K562 (cell line): ENCODE measurements at regions not wholly inside any gene's neighbourhood (a gene's known extent, or its start where the extent isn't known, plus 50 kb on each side); places are given as distances from the start of the nearest gene placed in this dataset.

ENCODE experiments used
- ETV5 ChIP-seq: sonication (generic); formaldehyde crosslinking; IDR thresholded peaks from 2 replicates; pipeline ENCODE4 v1.4.0; 2020; ENCODE audit warnings: low read depth, mild to moderate bottlenecking, missing genetic modification reagents
- ILK ChIP-seq: fragments of 450-650 bp; IDR thresholded peaks from 2 replicates; pipeline ENCODE4 v1.6.1; 2016; ENCODE audit warnings: missing genetic modification characterization, low read depth, mild to moderate bottlenecking, missing compliant biosample characterization, moderate library complexity, borderline replicate concordance
- KDM2B ChIP-seq: fragments of 250-450 bp; sonication (Bioruptor Pico); IDR thresholded peaks from 2 replicates; pipeline ENCODE4 v1.8.0; 2021; ENCODE audit warnings: mild to moderate bottlenecking, moderate library complexity
- KLF16 ChIP-seq: IDR thresholded peaks from 2 replicates; pipeline ENCODE4 v1.6.1; 2016; ENCODE audit warnings: antibody characterized with exemption
- MEF2A ChIP-seq: IDR thresholded peaks from 2 replicates; pipeline ENCODE4 v1.6.1; 2011; ENCODE audit warnings: low read depth, mild to moderate bottlenecking, low read length, moderate library complexity; ENCODE audit not compliant: control insufficient read depth
- NCOA1 ChIP-seq: fragments of 450-650 bp; IDR thresholded peaks from 2 replicates; pipeline ENCODE4 v1.6.1; 2016; ENCODE audit warnings: low read depth
- RBM34 ChIP-seq: fragments of 200-400 bp; formaldehyde crosslinking; IDR thresholded peaks from 2 replicates; pipeline ENCODE4 v1.6.1; 2018; ENCODE audit warnings: low read length, borderline replicate concordance; ENCODE audit not compliant: insufficient read depth
- ZNF263 ChIP-seq: sonication (generic); formaldehyde crosslinking; IDR thresholded peaks from 2 replicates; pipeline ENCODE4 v1.8.0; 2022; ENCODE audit warnings: mild to moderate bottlenecking, missing genetic modification reagents, borderline replicate concordance
- ZNF668 ChIP-seq: fragments of 250-450 bp; sonication (Bioruptor Pico); IDR thresholded peaks from 2 replicates; pipeline ENCODE4 v1.8.0; 2022; ENCODE audit warnings: mild to moderate bottlenecking, inconsistent platforms
- TF ChIP-seq, protein P1 (sequence below): sonication (generic); formaldehyde crosslinking; IDR thresholded peaks from 2 replicates; pipeline ENCODE4 v1.8.1; 2023; ENCODE audit warnings: missing genetic modification reagents, mild to moderate bottlenecking, borderline replicate concordance
- TF ChIP-seq, protein P2 (sequence below): sonication (generic); IDR thresholded peaks from 2 replicates; pipeline ENCODE4 v1.6.1; 2016
- TF ChIP-seq, protein P3 (sequence below), 3 experiments: fragments of 200-800 bp in 1 of 3; fragments of 250-450 bp in 1 of 3; fragments of 450-650 bp in 1 of 3; sonication (Bioruptor Pico) in 1 of 3; sonication (Bioruptor generic) in 1 of 3; formaldehyde crosslinking in 1 of 3; IDR thresholded peaks; 2 replicates each; pipeline versions ENCODE4 v1.6.1 to v1.8.0; 2016 to 2022; ENCODE audit warnings: mild to moderate bottlenecking in 2 of 3, missing genetic modification characterization in 2 of 3, missing compliant biosample characterization in 1 of 3, moderate library complexity in 1 of 3

DNA sequence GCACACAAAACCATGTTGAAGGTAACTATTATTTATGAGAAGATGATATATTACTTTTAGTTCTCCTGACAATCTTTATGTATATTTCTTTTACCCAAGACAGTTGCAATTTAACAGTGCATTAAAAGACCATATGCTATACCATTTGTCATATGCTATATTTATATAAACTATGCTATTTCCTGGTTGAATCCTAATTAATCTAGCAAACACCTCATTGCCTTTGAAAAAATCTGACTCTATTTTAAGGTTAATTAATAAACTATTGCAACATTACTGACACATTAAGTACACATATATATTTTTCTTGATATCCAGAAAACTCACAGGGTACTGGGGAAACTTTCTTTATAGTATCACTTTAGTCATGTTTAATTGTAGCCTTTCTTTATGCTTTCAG is 649.4 kb upstream of the PCDH20 start (continued):
- TF ChIP-seq, protein P1, sequence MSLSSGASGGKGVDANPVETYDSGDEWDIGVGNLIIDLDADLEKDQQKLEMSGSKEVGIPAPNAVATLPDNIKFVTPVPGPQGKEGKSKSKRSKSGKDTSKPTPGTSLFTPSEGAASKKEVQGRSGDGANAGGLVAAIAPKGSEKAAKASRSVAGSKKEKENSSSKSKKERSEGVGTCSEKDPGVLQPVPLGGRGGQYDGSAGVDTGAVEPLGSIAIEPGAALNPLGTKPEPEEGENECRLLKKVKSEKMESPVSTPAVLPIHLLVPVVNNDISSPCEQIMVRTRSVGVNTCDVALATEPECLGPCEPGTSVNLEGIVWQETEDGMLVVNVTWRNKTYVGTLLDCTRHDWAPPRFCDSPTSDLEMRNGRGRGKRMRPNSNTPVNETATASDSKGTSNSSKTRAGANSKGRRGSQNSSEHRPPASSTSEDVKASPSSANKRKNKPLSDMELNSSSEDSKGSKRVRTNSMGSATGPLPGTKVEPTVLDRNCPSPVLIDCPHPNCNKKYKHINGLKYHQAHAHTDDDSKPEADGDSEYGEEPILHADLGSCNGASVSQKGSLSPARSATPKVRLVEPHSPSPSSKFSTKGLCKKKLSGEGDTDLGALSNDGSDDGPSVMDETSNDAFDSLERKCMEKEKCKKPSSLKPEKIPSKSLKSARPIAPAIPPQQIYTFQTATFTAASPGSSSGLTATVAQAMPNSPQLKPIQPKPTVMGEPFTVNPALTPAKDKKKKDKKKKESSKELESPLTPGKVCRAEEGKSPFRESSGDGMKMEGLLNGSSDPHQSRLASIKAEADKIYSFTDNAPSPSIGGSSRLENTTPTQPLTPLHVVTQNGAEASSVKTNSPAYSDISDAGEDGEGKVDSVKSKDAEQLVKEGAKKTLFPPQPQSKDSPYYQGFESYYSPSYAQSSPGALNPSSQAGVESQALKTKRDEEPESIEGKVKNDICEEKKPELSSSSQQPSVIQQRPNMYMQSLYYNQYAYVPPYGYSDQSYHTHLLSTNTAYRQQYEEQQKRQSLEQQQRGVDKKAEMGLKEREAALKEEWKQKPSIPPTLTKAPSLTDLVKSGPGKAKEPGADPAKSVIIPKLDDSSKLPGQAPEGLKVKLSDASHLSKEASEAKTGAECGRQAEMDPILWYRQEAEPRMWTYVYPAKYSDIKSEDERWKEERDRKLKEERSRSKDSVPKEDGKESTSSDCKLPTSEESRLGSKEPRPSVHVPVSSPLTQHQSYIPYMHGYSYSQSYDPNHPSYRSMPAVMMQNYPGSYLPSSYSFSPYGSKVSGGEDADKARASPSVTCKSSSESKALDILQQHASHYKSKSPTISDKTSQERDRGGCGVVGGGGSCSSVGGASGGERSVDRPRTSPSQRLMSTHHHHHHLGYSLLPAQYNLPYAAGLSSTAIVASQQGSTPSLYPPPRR: no peak
- TF ChIP-seq ZNF263 (CRISPR knock-in tag): no peak
- TF ChIP-seq ILK (tag): no peak
- no peak for TF ChIP-seq MEF2A
- no peak for TF ChIP-seq RBM34
- no peak for TF ChIP-seq KLF16
- TF ChIP-seq ZNF668 (CRISPR knock-in tag): no peak
- no peak for TF ChIP-seq ETV5 (CRISPR knock-in tag)
- TF ChIP-seq, protein P2, sequence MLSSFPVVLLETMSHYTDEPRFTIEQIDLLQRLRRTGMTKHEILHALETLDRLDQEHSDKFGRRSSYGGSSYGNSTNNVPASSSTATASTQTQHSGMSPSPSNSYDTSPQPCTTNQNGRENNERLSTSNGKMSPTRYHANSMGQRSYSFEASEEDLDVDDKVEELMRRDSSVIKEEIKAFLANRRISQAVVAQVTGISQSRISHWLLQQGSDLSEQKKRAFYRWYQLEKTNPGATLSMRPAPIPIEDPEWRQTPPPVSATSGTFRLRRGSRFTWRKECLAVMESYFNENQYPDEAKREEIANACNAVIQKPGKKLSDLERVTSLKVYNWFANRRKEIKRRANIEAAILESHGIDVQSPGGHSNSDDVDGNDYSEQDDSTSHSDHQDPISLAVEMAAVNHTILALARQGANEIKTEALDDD: no peak
- TF ChIP-seq, protein P3, sequence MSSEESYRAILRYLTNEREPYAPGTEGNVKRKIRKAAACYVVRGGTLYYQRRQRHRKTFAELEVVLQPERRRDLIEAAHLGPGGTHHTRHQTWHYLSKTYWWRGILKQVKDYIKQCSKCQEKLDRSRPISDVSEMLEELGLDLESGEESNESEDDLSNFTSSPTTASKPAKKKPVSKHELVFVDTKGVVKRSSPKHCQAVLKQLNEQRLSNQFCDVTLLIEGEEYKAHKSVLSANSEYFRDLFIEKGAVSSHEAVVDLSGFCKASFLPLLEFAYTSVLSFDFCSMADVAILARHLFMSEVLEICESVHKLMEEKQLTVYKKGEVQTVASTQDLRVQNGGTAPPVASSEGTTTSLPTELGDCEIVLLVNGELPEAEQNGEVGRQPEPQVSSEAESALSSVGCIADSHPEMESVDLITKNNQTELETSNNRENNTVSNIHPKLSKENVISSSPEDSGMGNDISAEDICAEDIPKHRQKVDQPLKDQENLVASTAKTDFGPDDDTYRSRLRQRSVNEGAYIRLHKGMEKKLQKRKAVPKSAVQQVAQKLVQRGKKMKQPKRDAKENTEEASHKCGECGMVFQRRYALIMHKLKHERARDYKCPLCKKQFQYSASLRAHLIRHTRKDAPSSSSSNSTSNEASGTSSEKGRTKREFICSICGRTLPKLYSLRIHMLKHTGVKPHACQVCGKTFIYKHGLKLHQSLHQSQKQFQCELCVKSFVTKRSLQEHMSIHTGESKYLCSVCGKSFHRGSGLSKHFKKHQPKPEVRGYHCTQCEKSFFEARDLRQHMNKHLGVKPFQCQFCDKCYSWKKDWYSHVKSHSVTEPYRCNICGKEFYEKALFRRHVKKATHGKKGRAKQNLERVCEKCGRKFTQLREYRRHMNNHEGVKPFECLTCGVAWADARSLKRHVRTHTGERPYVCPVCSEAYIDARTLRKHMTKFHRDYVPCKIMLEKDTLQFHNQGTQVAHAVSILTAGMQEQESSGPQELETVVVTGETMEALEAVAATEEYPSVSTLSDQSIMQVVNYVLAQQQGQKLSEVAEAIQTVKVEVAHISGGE (CRISPR knock-in tag; IDR thresholded peaks at IDR 0.05): no peak
- no peak for TF ChIP-seq KDM2B
- no peak for TF ChIP-seq NCOA1
